ENCODE measurements at regions not wholly inside any gene's neighbourhood (a gene's known extent, or its start where the extent isn't known, plus 50 kb on each side); places are given as distances from the start of the nearest gene placed in this dataset.

- no peak overlapping the region for H3K18ac ChIP-seq (ENCODE audit: extremely low read depth, low read length)
- CTCF ChIA-PET (ENCODE audit: partially characterized antibody): interaction anchor here (0.7 to 10.6 kb wide), 42 partner anchors 9 to 467 kb away, joined by 3 to 175 read pairs (median 4); partner anchors contain the start of gene SDK2
- POLR2A ChIA-PET (ENCODE audit: partially characterized antibody): no interaction called here
- DNase-seq (ENCODE audit: low read depth in 1 of 2, low spot score in 2 of 2) (no peak), FAIRE-seq (no peak)
- H4K5ac ChIP-seq (ENCODE audit: insufficient read length, low read depth, low read length): no peak overlapping the region
- H3K79me1 ChIP-seq (ENCODE audit: low read depth, low read length): no peaks in the 10 kb centered on the region
- no peak overlapping the region for H3K9ac ChIP-seq (replicated peaks in 1 of 4; ENCODE audit: extremely low read depth in 1 of 4, low read depth in 3 of 4, low read length in 3 of 4)
- peaks cover 0 to 4% (median under 1%) of the 10 kb centered on the region in 4 experiments; a peak in 3 of 7 replicates for H3K27me3 ChIP-seq (replicated peaks in 1 of 4; ENCODE audit: control insufficient read depth in 3 of 4, extremely low read depth in 1 of 4, insufficient read depth in 3 of 4, low read length in 3 of 4)
- no peak for TF ChIP-seq NANOG (IDR thresholded peaks at IDR 0.05; ENCODE audit: insufficient read depth, low read depth, low read length, poor library complexity, severe bottlenecking)
- H3K56ac ChIP-seq (replicated peaks; ENCODE audit: insufficient read length, low read depth, low read length): no peak overlapping the region
- H3K79me2 ChIP-seq (ENCODE audit: control insufficient read depth in 1 of 2, insufficient read depth in 2 of 2, low read length in 2 of 2): no peaks in the 10 kb centered on the region
- no peak overlapping the region for H2BK120ac ChIP-seq (replicated peaks; ENCODE audit: low read depth, low read length)
- H3K27ac ChIP-seq (ENCODE audit: low read depth, low read length): no peak overlapping the region
- H2BK12ac ChIP-seq (ENCODE audit: low read depth, low read length): no peak overlapping the region
- WGBS, 2 experiments (ENCODE audit: extremely low coverage in 1 of 2, insufficient coverage in 1 of 2, insufficient read length in 1 of 2, insufficient replicate concordance in 2 of 2, low coverage in 1 of 2, low lambda C conversion rate in 2 of 2, missing lambda C conversion rate in 1 of 2): 89% methylated on average over 5 of the region's 5 CpGs; no CpG with 5 or more reads in 1 of the 2 experiments
- H3K14ac ChIP-seq (ENCODE audit: insufficient read length): no peak overlapping the region
- H3K4me3 ChIP-seq (ENCODE audit: extremely low read depth in 1 of 4, insufficient read depth in 2 of 4, low read depth in 3 of 4, low read length in 4 of 4): no peak overlapping the region
- no peak overlapping the region for H4K91ac ChIP-seq (replicated peaks; ENCODE audit: insufficient read length, low read length)
- no peaks in the 10 kb centered on the region for H4K20me1 ChIP-seq (replicated peaks in 1 of 2; ENCODE audit: control insufficient read depth in 1 of 2, insufficient read depth in 2 of 2, low read length in 2 of 2)
- no peak overlapping the region for H2AFZ ChIP-seq (ENCODE audit: low read length)
- peaks cover 0 to 8% (median 3%) of the 10 kb centered on the region in 4 experiments; a peak in 5 of 7 replicates for H3K4me1 ChIP-seq (replicated peaks in 1 of 4; ENCODE audit: control insufficient read depth in 3 of 4, insufficient read depth in 4 of 4, low read length in 3 of 4)
- H3K23ac ChIP-seq (ENCODE audit: insufficient read length): no peak overlapping the region
- no peak overlapping the region for H4K8ac ChIP-seq (ENCODE audit: extremely low read depth, insufficient read depth, low read length)
- no peak overlapping the region for H2BK5ac ChIP-seq (ENCODE audit: low read depth, low read length)
- peaks cover 3% of the 10 kb centered on the region; the same call in 1 of the 2 replicates for H3K23me2 ChIP-seq (ENCODE audit: low read depth, low read length)
- H2BK15ac ChIP-seq (ENCODE audit: low read length): no peak overlapping the region
- H2BK20ac ChIP-seq (ENCODE audit: low read length): no peak overlapping the region
- H3K4me2 ChIP-seq (ENCODE audit: insufficient read depth in 1 of 2, low read depth in 2 of 2, low read length in 2 of 2): no peak overlapping the region
- H3K36me3 ChIP-seq (ENCODE audit: control insufficient read depth in 2 of 4, insufficient read depth in 4 of 4, low read length in 3 of 4): no peaks in the 10 kb centered on the region
- H2AK5ac ChIP-seq (ENCODE audit: low read depth, low read length): no peak overlapping the region
- no peaks in the 10 kb centered on the region for H3K9me3 ChIP-seq (ENCODE audit: insufficient read depth in 2 of 2, low read depth in 1 of 2, low read length in 1 of 2)
- no peak overlapping the region for H3K4ac ChIP-seq (replicated peaks; ENCODE audit: insufficient read length, low read depth, low read length)
Observed at GRCh38 chr17:73711184-73711583, 66.9 kb upstream of the SDK2 start.
